Hindlimb muscle (tissue), 1 donor: ENCODE measurements at regions not wholly inside any gene's neighbourhood (a gene's known extent, or its start where the extent isn't known, plus 50 kb on each side); places are given as distances from the start of the nearest gene placed in this dataset.

Source experiments
- DNase-seq: peaks from one replicate; pipeline ENCODE4 v3.0.0-alpha.2; 2013

DNA sequence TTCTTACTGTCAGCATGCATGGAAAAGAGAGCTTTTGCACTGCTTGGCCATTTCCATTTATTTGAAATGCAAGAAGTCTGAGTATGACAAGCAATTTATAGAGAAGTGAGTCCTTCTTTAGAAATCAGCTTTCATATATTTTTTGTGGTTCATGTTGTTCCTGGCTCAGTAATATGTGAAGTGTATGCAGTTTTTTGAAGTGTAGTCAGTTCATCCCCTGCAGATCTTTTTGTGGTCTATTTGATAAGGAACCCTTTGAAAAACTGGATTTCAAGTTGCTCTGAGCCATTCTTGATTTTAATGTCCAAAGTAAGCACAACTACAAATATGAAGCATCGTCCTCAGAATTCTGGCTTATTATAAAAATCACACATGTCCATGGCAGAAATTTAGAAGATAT, 294.1 kb upstream of the SMC2 start:
- DNase-seq = no peak

DNA sequence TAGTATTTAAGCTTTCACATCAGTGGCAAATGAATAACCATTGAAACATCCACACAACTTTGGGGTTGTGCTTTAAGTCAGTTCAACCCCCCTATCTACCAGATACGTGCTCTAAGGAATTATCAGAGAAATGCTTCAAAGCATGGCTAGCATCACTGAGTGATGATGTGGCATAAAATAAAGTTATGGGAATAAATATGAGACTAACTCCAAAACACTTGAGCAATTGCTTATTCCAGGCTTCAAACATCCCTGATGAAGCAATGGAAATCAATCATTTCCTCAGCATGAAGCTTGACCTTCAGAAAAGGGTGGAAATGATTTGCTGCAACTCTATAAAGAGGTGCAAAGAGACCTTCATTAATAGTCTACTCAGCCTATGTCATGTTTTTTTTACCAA, 292.0 kb upstream of the SMC2 start:
- DNase-seq = no peak

DNA sequence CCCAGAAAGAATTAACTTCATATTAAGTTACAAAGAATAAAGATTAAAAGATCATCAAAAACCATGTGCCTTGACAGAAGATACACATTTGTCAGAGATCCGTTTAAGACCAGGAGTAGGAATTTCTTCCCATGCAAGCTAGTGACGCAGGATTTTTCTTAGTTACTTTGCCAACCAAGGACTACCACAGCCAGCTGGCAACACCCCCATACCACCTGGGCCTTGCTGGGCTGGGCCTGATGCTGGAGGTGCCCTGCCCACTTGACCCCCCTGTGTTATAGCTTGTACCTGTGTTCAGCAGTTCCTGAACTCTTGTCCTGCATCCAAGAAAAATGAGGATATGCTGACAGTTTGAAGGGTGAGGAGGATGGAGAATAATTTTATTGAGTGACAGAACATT, 290.9 kb upstream of the SMC2 start:
- DNase-seq = no peak

DNA sequence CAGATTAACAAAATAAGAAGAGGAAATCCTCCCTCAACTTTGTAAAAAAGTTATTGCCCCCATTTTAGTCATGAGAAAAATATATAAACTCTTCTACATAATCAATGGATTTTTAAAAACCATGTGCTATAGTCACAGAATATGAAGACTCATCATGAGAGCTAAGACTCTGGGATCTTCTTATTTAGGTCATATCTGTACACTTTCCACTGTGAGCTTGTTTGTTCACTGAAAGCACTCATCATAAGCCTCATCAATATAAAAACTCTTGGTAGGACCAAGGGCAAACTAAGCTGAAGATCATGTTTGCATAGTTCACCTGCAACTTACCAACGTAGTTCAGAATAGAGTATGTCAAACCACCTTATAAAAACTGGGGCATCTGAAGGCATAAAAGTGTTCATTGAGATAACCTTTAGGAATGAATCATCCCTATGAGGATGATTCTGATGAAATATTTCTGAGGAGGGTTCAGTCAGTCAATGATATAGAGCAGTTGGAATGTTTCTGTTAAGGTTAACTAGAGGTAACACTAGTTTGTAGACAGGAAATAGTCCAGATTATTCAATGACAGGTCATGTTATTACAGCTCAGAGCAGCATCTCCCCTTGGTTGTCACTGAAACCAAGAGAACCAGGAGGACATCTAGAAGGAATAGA, 289.9 kb upstream of the SMC2 start:
- DNase-seq = no peak

DNA sequence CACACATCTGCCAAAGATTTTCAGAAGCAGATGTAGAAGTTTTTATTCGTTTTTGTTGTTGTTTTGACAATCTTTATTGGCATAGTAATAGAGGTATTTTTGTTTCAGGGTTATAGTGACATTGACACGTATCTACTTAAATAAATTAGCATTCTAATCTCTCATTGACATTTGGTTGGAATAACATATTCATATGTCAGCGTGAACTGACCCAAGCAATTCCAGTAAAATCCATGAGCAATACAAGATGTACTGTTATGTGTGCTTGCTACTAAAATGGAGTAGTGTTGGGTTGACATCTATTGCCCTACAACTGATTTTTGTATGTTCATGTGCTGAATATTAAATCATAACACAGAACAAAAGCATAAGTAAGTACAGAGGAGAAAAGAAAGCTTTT, 284.4 kb upstream of the SMC2 start:
- DNase-seq = no peak

DNA sequence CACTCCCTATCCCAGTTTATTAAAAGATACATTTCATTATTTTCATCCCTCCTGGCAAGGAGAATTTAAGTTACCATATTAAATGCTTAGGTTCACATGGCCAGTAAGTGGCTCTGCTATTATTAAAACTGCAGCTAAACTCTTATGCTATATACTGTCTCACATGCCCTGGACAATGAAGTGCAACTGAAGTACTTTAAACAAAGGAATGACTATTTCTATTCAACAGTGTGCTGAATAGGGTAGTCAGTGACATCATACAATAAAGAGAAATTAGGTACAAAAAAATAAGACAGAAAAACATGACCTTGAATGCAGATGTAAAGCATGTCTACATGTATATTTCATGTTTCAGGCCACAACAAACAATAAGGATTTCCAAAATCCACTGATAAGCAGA, 282.6 kb upstream of the SMC2 start:
- DNase-seq = no peak

DNA sequence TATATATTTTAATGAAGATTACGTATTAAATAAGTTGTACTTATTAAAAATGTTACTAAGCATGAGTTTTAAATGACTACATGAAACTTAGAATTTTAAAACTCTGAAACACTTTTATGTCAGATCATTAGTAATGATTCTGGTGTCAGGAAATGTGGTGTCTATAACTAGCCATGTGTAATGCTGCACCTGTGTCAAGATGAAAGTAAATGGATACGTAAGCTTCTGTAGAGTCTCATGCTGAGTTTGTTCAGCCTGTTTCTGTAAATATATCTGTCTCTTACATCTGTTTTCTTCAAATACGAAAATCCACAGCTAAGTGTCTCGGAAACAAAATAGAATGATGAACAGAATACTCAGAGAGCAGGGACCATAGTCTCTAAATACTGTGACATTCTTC, 278.0 kb upstream of the SMC2 start:
- no peak for DNase-seq

DNA sequence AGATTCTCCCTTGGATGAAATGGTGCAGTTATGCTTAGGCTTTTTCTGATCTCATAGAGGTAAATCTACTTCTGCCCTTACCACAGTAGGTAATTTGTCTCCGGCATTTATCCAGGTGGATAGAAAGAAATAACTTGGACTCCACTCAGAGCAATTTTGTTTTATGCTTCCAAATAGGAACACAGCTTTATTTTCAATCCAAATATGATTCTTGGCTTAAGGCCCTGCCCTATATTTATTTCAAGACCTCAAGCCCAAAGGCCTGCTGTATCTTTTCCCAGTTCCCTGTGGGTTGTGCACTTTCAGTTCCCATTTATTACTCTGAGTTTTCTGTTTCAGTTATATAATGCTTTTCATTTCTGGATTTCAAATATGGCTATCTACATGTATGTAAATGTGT, 274.2 kb upstream of the SMC2 start:
- DNase-seq = peak; percentile 11

DNA sequence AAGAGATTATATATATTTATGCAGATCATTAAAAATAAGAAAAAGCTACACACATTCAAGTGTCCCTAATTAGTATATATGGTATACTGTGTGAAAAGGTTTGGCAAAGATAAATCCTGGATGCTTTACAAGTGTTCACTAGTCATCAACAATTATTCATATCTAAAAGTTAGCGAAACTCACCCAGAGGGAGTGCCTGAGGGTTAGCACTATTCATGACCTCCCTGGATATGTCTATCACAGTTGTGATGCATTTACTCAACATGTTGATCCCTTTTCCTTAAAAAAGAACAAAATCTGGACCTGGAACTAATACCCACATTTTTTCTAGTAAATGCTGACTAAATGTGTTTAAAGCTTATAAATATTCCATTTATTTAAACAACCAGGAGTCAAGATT, 273.0 kb upstream of the SMC2 start:
- no peak for DNase-seq

DNA sequence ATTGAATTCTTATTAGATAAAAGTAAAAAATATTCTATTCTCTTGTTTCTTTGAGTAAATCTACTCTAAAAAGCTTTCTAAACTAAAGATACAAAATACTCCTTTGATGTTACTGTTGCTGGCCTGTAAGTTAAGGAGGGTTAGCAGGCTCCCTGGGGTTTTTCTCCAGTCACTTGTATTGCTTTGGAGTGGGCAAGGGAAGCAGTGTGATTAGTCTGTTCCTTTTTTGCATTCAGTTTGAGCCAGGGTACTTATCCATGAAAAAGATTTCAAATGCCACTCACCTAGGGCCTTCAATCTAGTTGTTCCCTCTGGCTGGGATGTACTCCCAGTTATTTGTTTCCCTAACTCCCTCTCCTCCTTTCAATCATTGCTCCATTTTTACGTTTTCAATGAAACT, 256.2 kb upstream of the SMC2 start:
- DNase-seq = no peak

DNA sequence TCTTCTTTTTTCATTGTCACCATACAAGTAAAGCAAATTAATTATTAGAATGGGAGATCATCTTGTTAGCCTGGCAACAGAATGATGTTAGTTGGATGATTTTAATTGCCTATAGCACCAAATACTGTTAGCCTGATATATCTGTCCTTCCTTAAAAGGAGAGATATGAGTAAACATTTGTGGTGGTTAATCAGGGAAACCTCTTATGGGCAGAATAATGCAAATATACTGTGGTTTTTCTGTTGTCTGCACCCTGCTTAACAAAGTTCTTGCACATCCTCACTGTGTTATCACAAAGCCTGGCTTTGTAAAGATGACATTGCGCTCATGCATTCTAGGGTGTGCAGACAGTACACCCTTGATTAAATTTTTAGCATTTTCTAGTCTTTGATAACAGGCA, 254.9 kb upstream of the SMC2 start:
- DNase-seq = no peak

DNA sequence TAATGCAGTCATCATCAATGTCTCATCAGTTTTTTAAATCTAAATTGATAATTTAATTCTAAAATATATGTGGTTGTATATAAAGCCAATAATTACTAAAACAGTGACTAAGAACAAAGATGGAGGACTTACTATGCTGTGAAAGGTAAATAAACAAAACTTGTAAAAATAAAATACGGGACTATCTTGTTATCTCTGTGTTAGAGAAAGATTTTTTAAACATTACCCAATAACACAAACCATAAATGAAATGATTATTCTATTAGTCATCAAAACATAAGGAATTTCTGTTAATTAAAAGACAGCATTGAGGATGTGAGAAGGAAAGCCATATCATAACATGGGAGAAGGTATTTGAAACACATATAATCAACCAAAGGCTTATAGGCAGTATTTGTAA, 226.2 kb upstream of the SMC2 start:
- no peak for DNase-seq

DNA sequence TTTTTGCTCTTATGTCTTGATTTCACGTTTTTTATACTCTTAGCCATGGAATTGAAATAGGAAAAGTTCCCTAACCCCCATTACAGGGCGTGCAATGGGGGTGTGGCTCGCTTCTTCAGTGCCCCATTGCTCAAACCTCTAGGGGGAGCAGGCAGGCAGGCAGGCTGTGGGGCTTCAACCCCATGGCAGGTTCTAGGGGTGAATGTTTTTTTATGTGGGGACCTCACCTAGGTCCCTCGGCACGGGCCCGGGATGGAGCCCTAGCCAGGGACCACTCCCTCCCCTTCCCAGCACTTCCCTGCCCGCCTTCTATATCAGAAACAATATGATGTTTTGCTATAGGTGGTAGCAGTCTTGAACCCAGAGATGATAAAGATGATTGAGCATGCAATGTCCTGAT, 221.3 kb upstream of the SMC2 start:
- no peak for DNase-seq

DNA sequence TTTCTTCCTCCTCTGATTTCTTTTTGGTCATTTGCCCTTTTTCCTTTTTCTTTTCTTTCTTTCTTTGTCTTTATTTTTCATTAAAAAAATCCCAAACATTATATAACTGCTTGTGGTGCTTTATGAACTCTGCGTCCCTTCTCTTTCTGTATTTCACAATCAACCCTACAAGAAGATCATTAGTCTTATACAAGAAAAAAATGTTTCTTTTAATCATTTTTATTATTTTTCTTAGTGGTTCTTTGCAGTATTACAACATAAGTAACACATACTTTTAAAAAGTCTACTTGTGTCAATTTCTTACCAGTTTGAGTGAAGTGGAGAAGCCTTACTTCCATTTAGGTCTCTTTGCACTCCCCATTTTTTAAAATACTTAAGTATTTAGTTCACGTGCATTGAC, 212.7 kb upstream of the SMC2 start:
- no peak for DNase-seq

DNA sequence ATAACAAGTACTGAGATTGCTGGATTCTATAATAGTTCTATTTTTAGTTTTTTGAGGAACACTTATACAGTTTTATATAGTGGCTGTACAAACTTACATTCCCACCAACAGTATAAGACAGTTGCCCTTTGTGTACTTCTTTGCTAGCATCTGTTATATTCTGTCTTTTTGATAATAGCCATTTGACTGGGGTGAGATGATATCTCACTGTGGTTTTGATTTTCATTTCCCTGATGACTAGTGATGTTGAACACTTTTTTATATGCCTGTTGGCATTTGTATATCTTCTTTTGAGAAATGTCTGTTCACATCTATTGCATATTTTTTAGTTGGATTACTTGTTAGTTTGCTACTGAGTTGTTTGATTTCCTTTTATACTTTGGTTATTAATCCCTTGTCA, 204.1 kb upstream of the SMC2 start:
- no peak for DNase-seq

DNA sequence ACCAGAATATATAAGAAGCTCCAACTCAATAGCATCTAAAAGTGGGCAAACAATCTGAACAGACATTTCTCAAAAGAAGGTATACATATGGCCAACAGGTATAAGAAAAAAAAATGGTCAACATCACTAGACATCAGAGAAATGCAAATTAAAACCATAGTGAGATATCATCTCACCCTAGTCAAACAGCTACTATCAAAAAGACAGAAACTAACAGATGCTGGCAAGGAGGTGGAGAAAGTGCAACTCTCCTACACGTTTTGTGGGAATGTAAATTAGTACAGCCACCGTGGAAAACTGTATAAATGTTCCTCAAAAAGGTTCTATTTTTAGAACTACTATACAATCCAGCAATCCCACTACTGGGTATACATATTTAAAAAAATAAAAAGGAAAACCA, 199.9 kb upstream of the SMC2 start:
- DNase-seq = no peak

DNA sequence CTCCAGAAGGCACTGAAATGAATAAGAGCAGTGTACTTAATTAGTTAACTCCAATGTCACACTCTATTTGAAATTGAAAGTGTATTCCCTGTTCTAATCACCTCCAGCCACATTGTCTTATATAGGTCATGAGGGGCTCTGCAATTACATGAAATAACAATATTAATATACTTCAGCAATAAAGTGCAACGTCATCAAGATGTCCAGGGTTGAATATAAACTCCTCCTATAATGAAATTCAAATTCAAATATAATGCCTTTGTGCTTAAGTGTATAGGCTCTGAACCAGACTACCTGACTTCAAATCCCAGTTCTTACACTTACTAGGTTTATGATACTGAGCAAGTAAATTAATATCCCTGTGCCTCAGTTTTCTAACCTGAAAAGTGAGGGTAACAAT, 195.6 kb upstream of the SMC2 start:
- no peak for DNase-seq

DNA sequence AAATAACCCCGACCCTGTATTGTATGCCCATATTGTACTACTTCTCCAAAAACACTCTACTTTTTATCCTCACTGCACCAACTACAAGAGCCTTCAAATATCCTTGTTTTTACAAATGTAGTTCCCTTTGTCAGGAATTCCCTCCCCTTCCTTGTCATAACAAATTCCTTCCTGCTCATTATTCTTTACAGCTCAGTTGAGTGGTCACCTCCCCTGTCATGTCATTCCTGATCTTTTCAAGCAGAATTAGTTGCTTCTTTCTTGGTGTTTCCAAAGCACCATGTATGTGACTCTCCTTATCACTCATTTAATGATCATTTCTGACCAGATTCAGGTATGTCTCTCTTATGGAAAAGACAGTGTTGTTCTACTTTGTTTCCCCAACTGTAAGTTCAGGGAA, 194.2 kb upstream of the SMC2 start:
- no peak for DNase-seq

DNA sequence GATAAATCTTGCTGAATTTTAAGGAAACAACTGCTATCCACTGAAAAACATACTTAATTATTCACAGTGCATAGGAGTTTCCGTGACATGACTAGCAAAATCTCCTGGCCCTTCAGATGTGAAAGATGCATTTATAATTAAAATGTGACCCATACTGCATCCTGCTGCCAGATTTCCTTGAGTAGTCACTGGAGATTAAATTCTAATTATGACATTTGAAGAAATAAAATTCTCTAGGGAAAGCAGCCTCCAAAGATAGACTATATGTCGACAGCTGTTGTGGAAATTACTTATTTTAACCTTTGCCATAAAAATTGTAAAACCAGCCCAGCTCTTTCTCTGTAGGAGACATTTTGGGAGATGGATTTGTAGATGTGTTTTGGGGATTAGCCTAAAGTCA, 193.6 kb upstream of the SMC2 start:
- peak; percentile 7 for DNase-seq

DNA sequence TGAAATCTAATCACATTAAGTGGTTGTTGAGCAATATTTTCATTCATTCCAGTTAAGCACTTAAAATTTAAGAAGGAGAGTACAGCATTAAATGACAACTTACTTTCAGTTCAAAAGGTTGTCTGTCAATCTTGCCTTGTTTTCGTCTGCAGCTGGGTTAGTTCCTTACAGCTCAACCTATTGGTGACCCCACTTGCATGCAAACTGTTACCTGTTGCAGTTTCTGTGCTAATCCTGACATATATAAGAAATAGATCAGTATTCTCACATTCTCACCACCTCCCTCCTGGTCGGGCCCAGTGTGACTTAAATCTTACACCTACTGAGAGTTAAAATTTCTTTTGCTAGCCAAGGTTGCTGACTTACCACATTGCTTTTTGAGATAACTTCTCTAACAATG, 191.8 kb upstream of the SMC2 start:
- no peak for DNase-seq

DNA sequence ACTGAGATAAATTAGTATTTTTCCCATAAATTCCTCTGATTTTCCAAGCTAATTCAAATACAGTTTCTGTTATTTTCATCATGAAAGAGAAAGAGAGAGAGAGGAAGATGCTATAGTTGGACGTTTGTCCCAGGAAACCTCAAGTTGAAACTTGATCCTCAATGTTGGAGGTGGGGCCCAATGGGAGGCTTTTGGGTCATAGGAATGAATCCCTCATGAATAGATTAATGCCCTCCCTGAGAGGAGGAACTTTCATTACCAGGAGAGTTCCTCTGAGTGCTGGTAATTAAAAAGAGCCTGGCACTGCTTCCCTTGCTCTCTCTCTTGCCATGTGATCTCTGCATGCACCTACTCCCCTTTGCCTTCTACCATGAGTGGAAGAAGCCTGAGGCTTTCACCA, 189.9 kb upstream of the SMC2 start:
- no peak for DNase-seq

DNA sequence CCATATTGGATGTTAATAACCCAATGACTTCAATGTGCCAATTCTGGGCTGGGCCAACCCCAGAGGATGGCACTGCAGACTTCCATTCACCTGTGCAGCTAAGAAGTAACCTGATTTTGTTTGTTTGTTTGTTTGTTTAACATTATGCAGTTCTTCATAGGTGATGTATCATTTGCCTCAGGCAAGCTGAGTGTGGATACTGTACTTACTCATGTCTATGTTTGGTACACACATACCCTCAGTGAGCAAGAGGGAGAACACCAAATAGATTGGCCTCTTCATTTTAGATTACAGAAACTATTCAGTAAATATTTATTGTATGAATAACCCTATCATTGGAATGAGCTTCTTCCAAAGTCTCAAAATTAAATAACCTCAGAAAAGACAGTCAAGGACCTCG, 180.2 kb upstream of the SMC2 start:
- DNase-seq = no peak

DNA sequence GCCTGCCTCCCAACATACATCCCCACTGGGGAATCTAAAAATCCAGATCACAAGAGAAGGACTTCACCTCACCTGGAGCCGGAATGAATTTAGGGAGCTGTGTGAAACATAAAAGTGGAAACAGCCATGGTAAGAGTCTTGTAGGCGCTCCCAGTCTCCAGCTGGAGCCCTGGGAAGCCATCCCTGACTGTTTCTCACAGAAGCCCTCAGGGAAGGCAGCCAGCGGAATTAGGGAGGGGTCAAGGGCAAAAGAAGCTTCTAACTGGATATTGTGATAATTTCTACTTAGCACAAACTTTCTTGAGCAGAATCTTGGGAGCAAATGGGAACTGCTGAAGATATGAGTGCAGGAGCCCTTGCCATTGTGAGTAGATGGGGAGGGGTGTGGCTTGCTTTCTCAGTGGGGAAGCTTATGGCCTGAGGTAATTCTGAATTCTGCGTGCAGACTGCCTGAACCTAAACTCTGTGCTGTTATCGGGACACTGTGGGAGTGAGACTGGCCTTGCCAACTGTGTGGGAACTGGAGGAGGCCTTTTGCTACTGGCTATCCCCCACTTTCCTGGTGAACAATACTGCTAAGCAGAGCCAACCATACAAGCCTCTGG, 174.4 kb upstream of the SMC2 start:
- DNase-seq = no peak

DNA sequence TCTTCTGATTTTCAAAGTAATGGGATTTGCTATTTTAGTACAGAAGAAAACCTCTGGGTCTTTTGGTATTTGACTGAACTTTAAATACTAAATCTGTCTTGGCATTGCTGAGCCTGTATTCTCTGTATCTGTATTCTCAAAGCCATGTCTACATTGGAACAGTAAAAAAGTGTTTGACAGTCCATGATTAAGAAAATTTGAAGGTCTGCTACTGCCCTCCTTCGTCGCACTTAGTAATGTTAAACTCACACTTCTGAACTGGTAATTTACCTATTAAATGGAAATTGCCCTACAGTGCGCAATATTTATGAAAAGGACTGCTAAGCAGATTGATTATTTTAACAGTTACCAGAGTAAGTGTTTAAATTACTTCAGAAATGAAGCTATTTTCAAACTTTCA, 165.7 kb upstream of the SMC2 start:
- DNase-seq = no peak

DNA sequence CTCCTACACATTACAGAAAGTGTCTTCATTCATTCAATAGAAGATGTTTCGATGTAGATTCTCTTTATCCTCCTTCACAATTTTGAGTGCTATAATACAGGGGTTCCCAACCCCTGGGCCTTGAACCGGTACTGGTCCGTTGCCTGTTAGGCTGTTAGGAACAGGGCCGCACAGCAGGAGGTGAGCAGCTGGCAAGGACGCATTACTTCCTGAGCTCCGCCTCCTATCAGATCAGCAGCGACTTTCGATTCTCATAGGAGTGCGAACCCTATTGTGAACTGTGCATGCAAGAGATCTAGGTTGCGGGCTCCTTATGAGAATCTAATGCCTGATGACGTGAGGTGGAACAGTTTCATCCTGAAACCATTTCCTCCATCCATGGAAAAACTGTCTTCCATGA, 153.0 kb upstream of the SMC2 start:
- no peak for DNase-seq
